Erythroblast (primary cell): ENCODE measurements at regions not wholly inside any gene's neighbourhood (a gene's known extent, or its start where the extent isn't known, plus 50 kb on each side); places are given as distances from the start of the nearest gene placed in this dataset.

ENCODE experiments used
- GATA1 ChIP-seq: IDR thresholded peaks from 2 replicates; pipeline ENCODE4 v1.6.1; 2011; ENCODE audit warnings: low read depth, mild to moderate bottlenecking, control low read depth, low read length, moderate library complexity
- POLR2A ChIP-seq: IDR thresholded peaks from 2 replicates; pipeline ENCODE4 v1.6.1; 2011; ENCODE audit warnings: mild to moderate bottlenecking, low read length

- TF ChIP-seq POLR2A = no peak
- TF ChIP-seq GATA1 = no peak
Observed at GRCh38 chr5:121027636-121028035, 563.5 kb downstream of the PRR16 start.
